ENCODE measurements at regions not wholly inside any gene's neighbourhood (a gene's known extent, or its start where the extent isn't known, plus 50 kb on each side); places are given as distances from the start of the nearest gene placed in this dataset.

DNA sequence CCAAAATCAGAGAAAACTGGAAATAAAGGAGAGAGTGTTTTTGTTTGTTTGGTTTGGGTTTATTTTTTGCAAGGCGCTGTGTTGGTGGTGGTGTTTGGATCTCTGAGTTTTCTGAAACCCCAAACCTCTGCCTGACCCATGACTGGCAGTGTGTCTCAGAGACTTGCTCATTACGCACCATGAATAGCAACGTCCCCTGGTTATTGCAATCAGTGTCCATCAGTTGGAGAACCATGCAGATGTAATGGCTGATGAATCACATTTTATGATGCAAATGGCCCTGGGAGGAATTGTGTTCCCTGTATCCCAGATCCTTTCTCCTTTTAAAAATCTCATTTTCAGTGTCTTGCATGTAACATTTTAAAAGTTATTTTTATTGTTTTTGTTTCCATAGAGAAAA is 362.8 kb downstream of the PMP22 start:
- TF ChIP-seq CTCF (IDR thresholded peaks at IDR 0.05; ENCODE audit: insufficient read depth, low read length, poor library complexity, severe bottlenecking), result no peak
- DNase-seq (ENCODE audit: extremely low read depth, insufficient read length), result no peak
- no peaks in the 10 kb centered on the region for H3K36me3 ChIP-seq (ENCODE audit: control insufficient read depth, insufficient read depth, low read length)
- no peak overlapping the region for H3K4me3 ChIP-seq (replicated peaks; ENCODE audit: low read depth, low read length)
- no peaks in the 10 kb centered on the region for H3K27me3 ChIP-seq (replicated peaks; ENCODE audit: control insufficient read depth, insufficient read depth, low read length)

DNA sequence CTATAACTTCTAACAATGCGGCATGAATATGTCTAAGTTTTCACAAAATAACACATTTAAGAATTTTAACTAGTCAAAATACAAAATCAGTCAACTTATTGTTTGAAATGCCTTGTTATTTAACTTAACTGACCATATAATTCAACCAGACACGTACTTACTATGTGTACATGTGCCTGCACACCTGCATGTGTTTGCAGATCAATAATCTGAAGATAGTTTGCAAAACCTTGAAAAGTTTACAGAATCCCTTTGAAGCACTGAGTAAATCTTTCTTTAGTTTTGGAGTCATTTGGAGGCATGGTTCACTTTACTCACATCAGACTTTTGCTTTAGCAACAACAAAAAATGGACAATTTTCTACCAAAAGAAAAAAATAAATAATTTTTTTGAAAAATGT is 363.8 kb downstream of the PMP22 start:
- Histone ChIP-seq H3K4me3 (replicated peaks; ENCODE audit: low read depth, low read length) (no peak overlapping the region), H3K27me3 (replicated peaks; ENCODE audit: control insufficient read depth, insufficient read depth, low read length) (no peaks in the 10 kb centered on the region), H3K36me3 (ENCODE audit: control insufficient read depth, insufficient read depth, low read length) (no peaks in the 10 kb centered on the region)
- DNase-seq (ENCODE audit: extremely low read depth, insufficient read length), result no peak
- TF ChIP-seq CTCF (IDR thresholded peaks at IDR 0.05; ENCODE audit: insufficient read depth, low read length, poor library complexity, severe bottlenecking), result no peak

GRCh38 chr17:14886200-14886739 is 378.9 kb downstream of the PMP22 start:
- TF ChIP-seq CTCF (IDR thresholded peaks at IDR 0.05; ENCODE audit: insufficient read depth, low read length, poor library complexity, severe bottlenecking), result no peak
- H3K27me3 ChIP-seq (replicated peaks; ENCODE audit: control insufficient read depth, insufficient read depth, low read length), result no peaks in the 10 kb centered on the region
- H3K36me3 ChIP-seq (ENCODE audit: control insufficient read depth, insufficient read depth, low read length), result no peaks in the 10 kb centered on the region
- H3K4me3 ChIP-seq (replicated peaks; ENCODE audit: low read depth, low read length), result no peak overlapping the region
- no peak for DNase-seq (ENCODE audit: extremely low read depth, insufficient read length)

GRCh38 chr17:14882131-14882530 is 383.0 kb downstream of the PMP22 start:
- DNase-seq (ENCODE audit: extremely low read depth, insufficient read length), result no peak

GRCh38 chr17:14875557-14876412 is 389.3 kb downstream of the PMP22 start:
- no peak for TF ChIP-seq CTCF (IDR thresholded peaks at IDR 0.05; ENCODE audit: insufficient read depth, low read length, poor library complexity, severe bottlenecking)
- Histone ChIP-seq H3K27me3 (replicated peaks; ENCODE audit: control insufficient read depth, insufficient read depth, low read length) (no peaks in the 10 kb centered on the region), H3K36me3 (ENCODE audit: control insufficient read depth, insufficient read depth, low read length) (no peaks in the 10 kb centered on the region), H3K4me3 (replicated peaks; ENCODE audit: low read depth, low read length) (no peak overlapping the region)
- no peak for DNase-seq (ENCODE audit: extremely low read depth, insufficient read length)

More at GRCh38 chr17:14882131-14882530, 383.0 kb downstream of the PMP22 start:
- Histone ChIP-seq H3K27me3 (replicated peaks; ENCODE audit: control insufficient read depth, insufficient read depth, low read length) (no peaks in the 10 kb centered on the region), H3K4me3 (replicated peaks; ENCODE audit: low read depth, low read length) (no peak overlapping the region), H3K36me3 (ENCODE audit: control insufficient read depth, insufficient read depth, low read length) (no peaks in the 10 kb centered on the region)
- no peak for TF ChIP-seq CTCF (IDR thresholded peaks at IDR 0.05; ENCODE audit: insufficient read depth, low read length, poor library complexity, severe bottlenecking)
